Stimulated activated CD4-positive, alpha-beta T cell treated with anti-CD3 and anti-CD28 coated beads, Interleukin-4, amount 100 ng/mL, for 48 hours (primary cell): ENCODE measurements at regions not wholly inside any gene's neighbourhood (a gene's known extent, or its start where the extent isn't known, plus 50 kb on each side); places are given as distances from the start of the nearest gene placed in this dataset.

Experiments
- DNase-seq, 2 donors: peaks; one replicate each; pipeline ENCODE4 v3.0.0-alpha.2; 2020; ENCODE audit warnings: low read depth in 2 of 2

- DNase-seq: no peak
Measured at GRCh38 chr2:81714817-81715216, 1410.3 kb upstream of the LRRTM1 start.

- DNase-seq: no peak
Measured at GRCh38 chr2:81706856-81707255, 1402.3 kb upstream of the LRRTM1 start.

- DNase-seq: no peak
Measured at GRCh38 chr2:81703831-81704230, 1399.3 kb upstream of the LRRTM1 start.

DNA sequence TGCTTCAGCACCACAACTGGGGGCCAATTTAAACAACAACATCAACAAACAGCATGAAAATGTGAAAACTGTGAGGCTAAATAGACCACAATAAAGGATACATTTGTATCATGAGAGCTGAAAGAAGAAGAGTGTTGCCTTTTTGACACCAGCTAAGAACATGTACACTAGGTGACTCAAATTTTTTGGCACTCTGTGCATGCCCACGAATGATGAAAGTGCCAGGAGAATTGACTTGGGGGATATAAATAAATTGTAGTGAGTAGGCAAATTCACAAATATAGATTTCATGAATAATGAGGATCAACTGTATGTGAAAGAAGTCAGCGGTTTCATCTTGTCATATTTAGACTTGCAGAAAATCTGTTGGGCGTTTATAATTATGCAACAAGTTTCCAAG, 1388.0 kb upstream of the LRRTM1 start:
- no peak for DNase-seq

GRCh38 chr2:81675641-81676040, 1371.1 kb upstream of the LRRTM1 start:
- DNase-seq: no peak

DNA sequence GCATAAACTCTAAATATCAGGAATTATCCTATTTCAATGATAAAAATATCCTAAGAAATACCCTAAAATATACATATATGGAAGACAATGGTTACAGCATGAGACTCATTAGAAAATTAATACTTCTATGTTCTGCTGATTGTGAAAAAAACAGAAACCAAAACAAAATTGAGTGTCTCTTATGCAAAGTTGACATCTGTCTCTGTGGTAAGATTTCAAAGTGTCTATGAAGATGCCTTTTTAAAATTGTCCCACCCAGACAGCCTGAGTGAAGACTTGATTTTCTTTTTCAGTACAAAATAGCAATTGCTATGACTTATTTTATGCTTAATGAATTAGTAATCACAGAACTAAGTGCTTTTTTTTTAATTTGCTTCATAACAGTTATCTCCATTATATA, 1368.4 kb upstream of the LRRTM1 start:
- DNase-seq: no peak

DNA sequence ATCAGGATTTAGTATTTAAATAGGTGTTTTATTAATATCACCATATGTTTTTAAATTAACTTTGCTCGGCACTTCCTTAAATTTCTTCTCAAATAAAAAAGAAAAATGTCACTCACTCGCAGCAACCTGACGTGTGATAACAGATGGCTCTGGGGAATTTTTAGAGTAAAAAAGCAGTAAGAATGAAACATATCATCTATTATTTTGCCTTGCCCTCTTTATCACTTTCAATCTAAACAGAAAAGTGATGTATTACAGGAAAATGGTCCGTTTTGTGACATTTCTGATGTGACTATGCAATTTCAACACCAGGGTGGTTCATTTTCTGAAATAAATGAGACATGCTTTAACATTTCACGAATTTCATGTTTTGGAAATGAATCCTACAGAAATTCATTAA, 1368.0 kb upstream of the LRRTM1 start:
- DNase-seq: no peak

DNA sequence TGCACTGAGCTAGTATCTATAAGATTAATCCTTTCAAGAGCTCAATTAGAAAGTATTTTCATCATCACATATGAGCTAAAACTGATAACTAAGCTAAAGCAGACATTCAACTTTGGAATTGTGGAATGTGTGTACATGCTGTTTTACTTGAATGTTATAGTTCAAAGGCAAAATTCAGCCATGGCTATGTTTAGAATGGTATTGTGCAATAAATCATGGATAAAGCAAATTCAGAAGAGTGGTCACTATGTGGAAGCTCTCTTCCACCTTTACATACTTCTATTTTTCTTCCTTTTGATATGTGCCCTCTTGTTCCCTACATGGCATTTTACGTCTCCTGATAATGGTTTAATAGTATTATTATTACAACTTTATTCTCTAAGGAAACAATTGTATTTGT, 1366.3 kb upstream of the LRRTM1 start:
- DNase-seq: no peak

DNA sequence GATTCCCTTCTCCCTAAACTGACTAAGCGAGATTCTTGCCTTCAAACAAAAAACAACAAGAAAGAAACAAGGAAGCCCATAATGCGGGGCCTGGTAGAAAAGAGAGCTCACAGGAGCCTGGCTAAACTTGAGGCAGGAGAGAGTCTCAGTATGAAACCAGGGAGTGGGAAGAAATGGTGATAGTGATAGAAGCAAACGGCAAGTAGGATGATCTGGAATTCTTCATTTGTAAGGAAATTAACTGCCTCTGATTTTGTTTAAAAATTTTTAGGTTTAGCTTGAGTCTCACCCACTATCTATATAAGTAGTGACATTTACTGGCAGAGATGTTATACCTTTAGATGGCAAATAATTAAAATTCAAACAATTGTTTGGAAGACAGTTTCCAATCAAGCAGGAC, 1356.5 kb upstream of the LRRTM1 start:
- no peak for DNase-seq

DNA sequence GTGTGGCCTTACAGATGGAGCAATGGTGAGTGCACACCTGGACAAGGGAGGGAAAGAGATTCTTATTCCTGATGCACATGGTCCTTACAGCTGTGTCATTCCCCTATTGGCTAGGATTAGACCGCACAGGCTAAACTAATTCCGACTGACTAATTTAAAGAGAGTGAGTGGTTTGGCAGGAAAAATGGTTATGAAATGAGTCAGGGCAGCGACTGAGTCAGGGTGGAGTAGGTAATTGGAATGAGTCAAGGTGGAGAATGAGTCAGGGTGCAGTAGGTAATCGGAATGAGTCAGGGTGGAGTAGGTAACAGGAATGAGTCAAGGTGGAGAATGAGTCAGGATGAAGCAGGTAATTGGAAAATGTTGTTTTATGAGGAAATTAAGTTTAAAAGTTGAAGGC, 1353.7 kb upstream of the LRRTM1 start:
- DNase-seq: no peak

- DNase-seq: no peak
Measured at GRCh38 chr2:81650048-81650971, 1345.8 kb upstream of the LRRTM1 start.

DNA sequence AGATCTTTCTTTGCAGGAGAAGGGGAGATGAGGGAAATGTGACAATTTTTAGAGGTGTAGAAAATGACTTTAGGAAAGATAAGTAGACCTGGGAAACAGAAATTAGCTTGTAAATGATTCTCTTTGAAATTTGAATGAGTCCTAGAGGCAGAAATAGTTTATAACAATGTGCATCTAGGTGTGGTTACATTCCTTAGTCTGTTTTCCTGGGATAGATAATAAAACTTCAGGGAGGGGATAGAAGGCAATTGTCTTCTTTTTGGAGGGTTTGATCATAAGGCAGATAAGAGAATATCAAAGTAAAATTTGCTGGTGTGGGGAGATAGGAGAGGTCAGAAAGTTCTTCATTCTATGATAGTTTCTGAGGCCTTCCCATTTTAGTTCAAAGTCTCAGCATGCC, 1344.3 kb upstream of the LRRTM1 start:
- no peak for DNase-seq

GRCh38 chr2:81648370-81648769, 1343.8 kb upstream of the LRRTM1 start:
- DNase-seq: no peak

DNA sequence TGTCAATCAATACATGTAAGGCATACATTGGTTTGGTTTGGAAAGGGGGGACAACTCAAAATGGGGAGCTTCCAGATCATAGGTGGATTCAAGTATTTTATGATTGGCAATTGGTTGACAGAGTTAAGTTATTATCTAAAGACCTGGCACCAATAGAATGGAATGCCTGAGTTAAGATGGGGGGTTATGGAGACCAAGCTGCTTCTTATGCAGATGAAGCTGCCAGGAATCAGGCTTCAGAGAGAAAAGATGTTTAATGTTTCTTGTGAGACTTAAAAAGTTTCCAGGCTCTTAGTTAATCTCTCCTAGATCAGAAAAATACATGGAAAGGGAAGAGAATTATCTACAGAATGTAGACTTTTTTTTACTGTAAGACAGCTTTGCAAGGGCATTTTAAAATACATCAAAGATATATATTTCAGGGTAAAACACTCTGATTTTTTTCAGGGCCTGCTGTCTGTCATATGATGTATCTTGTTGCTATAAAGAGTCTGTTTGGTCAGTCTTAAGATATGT, 1343.2 kb upstream of the LRRTM1 start:
- no peak for DNase-seq

DNA sequence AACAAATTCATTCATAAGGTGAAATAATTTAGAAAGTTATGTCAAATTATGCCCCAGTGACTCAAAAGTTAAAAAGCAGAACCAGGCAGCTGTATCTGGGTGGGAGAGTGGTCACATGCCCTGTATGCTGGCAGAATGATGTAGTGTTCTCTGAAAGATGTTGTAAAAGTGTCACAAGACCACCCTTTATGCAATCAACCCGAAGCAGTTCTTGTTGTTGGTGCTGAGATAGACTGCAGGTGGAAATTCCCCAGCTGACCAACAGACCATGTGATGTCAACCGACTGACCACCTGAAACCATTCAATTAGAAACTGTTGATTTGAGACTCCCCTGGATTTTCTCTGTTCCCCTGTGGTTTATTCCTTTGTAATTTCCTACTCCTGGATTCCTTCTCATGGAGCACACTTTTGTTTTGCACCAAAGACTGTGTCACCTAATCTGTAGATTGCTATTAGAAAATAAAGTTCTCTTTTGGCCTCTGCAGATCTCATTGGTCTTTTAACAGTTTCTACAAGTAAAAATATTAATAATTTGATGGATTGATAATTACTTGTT, 1341.3 kb upstream of the LRRTM1 start:
- no peak for DNase-seq

GRCh38 chr2:81644189-81644588, 1339.6 kb upstream of the LRRTM1 start:
- no peak for DNase-seq

DNA sequence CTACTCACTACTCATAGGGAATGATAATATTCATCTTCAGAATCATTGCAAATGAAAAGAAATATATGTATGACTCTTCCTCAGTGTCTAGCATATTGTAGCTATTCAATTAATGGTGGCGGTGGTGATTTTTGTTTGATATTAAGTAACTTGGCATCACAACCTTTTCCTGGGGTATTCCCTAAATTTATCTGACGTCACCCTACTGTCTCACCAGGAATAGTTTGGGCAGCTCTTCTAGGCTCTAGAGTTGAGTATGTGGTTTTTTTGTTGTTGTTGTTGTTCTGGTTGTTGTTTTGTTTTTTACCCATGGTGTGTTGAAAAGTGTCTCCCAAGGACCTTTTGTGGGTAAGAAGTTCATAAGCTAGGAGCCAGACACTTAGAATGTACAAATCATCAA, 1320.3 kb upstream of the LRRTM1 start:
- no peak for DNase-seq

DNA sequence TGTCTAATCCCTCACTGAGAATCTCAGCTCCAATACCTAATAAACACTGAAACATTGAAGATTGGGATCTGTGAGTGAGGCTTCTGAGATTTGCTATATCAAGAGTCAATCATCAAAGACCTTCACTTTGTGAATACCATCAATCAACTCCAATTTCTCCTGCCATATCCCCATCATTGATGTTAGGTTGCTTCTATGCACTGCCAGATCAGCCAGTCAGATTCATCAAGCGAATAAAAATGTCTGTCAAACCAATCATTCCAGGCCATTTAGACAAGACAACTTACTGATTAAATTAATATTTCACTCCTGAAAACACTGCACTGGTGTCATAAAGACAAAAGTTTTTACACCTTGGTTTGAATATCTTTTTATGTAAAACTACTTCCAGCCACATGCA, 1295.5 kb upstream of the LRRTM1 start:
- DNase-seq: no peak

- no peak for DNase-seq
Measured at GRCh38 chr2:81598453-81598852, 1293.9 kb upstream of the LRRTM1 start.

DNA sequence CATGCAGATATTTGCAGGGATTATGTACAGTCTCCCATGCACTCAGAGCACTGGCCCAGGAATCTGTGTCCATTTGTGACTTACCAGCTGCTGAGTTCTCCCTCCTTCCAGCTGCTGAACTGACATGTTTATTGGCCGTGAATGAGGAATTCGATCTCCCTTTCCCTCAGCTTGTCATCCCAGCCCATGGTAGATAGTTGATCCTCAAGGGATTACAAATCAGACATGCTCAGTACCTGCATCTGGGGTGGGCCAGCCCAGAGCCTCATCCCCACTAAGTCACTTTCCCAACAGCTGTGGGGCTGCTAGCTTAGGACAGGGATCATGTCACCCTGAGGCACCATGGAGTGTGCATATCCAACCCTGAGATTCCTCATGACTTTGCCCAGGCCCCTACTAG, 1284.9 kb upstream of the LRRTM1 start:
- no peak for DNase-seq

DNA sequence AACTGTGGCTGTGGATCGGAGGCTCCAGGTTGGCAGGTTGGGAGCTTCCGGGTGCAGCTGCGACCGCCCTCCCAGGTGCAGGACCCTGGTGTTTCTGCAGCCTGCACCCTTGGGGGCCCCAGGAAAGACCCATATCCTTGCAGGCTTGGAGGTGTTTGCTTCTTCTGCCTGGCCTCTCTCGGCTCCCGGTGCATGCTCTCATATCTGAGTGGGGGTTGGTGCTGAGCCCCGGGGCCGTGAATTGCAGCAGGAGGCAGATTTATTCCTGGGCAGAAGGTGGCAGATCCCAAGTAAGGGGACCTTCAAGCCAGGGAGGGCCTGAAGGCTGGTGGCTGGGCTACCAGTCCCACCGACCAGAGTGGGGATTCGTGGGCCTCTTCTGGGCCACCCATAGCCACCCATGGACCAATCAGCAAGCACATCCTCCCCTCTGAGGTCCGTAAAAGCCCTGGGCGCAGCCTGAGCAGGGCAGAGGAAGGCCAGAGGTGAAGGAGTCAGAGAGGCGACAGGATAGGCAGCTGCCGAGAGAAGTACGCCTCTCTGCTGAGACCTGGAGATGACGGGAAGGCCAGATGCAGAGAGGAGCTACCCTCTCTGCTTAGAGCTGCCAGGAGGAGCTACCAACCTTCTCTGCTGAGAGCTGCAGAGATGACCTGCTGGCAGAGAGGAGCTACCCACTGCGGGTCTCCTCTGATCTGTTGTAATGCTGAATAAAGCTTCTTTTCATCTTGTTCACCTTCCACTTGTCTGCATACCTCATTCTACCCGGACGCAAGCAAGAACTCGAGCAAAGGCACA, 1279.0 kb upstream of the LRRTM1 start:
- no peak for DNase-seq

- DNase-seq: no peak
Measured at GRCh38 chr2:81576713-81577112, 1272.2 kb upstream of the LRRTM1 start.
